Chondrocyte (in vitro differentiated cells): ENCODE measurements at regions not wholly inside any gene's neighbourhood (a gene's known extent, or its start where the extent isn't known, plus 50 kb on each side); places are given as distances from the start of the nearest gene placed in this dataset.
"Not testable (repeated sequence)": the region's sequence is repeated elsewhere in the genome, so short reads cannot be mapped to it uniquely, and the experiment has no call there.

ENCODE experiments used
- DNase-seq: peaks from one replicate; pipeline ENCODE4 v3.0.0; 2021; ENCODE audit warnings: mixed read lengths, low spot score
- H3K27ac Mint-ChIP-seq: one replicate; pipeline ENCODE4 v1.8.0; 2021; ENCODE audit warnings: mild to moderate bottlenecking, moderate library complexity, mixed read lengths; ENCODE audit not compliant: unreplicated experiment
- H3K27me3 Mint-ChIP-seq: 2 replicates; pipeline ENCODE4 v1.8.0; 2021; ENCODE audit warnings: low read depth, mixed read lengths
- H3K36me3 Mint-ChIP-seq: 2 replicates; pipeline ENCODE4 v1.8.0; 2021; ENCODE audit warnings: low read depth, mixed read lengths
- H3K4me1 Mint-ChIP-seq: 2 replicates; pipeline ENCODE4 v1.8.0; 2021; ENCODE audit warnings: low read depth, mild to moderate bottlenecking, mixed read lengths
- H3K4me3 Mint-ChIP-seq: one replicate; pipeline ENCODE4 v1.8.0; 2021; ENCODE audit warnings: mild to moderate bottlenecking, moderate library complexity, mixed read lengths; ENCODE audit not compliant: unreplicated experiment
- H3K9me3 Mint-ChIP-seq: 2 replicates; pipeline ENCODE4 v1.8.0; 2021; ENCODE audit warnings: low read depth, mixed read lengths
- CTCF ChIP-seq: fragments of 200-600 bp; sonication (generic); IDR thresholded peaks from 2 replicates; pipeline ENCODE4 v1.5.0; 2021; ENCODE audit warnings: antibody characterized with exemption, mild to moderate bottlenecking, moderate library complexity

GRCh38 chr22:49392841-49393510, 434.7 kb downstream of the BRD1 start:
- H3K9me3 Mint-ChIP-seq, result peaks cover 23% of the 10 kb centered on the region
- H3K4me3 Mint-ChIP-seq, result no peak overlapping the region
- H3K36me3 Mint-ChIP-seq, result no peaks in the 10 kb centered on the region
- H3K4me1 Mint-ChIP-seq, result no peaks in the 10 kb centered on the region
- DNase-seq, result no peak
- no peak overlapping the region for H3K27ac Mint-ChIP-seq
- no peaks in the 10 kb centered on the region for H3K27me3 Mint-ChIP-seq
- no peak for TF ChIP-seq CTCF

- no peak for DNase-seq
- no peaks in the 10 kb centered on the region for H3K4me1 Mint-ChIP-seq
- peaks cover 23% of the 10 kb centered on the region for H3K9me3 Mint-ChIP-seq
- no peak overlapping the region for H3K27ac Mint-ChIP-seq
- no peak for TF ChIP-seq CTCF
- H3K4me3 Mint-ChIP-seq, result no peak overlapping the region
- H3K27me3 Mint-ChIP-seq, result no peaks in the 10 kb centered on the region
- H3K36me3 Mint-ChIP-seq, result no peaks in the 10 kb centered on the region
These were observed 435.4 kb downstream of the BRD1 start for GRCh38 chr22:49392247-49392646.

- Mint-ChIP-seq H3K4me1 (no peaks in the 10 kb centered on the region), H3K27ac (no peak overlapping the region), H3K9me3 (peaks cover 23% of the 10 kb centered on the region), H3K36me3 (no peaks in the 10 kb centered on the region), H3K27me3 (no peaks in the 10 kb centered on the region), H3K4me3 (no peak overlapping the region)
- TF ChIP-seq CTCF, result no peak
- DNase-seq, result peak; percentile 77
These were observed 436.2 kb downstream of the BRD1 start for GRCh38 chr22:49391436-49391835.

GRCh38 chr22:49390954-49391353, 436.7 kb downstream of the BRD1 start:
- no peak overlapping the region for H3K4me3 Mint-ChIP-seq
- no peaks in the 10 kb centered on the region for H3K4me1 Mint-ChIP-seq
- no peaks in the 10 kb centered on the region for H3K36me3 Mint-ChIP-seq
- TF ChIP-seq CTCF, result no peak
- DNase-seq, result no peak
- H3K9me3 Mint-ChIP-seq, result peaks cover 23% of the 10 kb centered on the region
- no peaks in the 10 kb centered on the region for H3K27me3 Mint-ChIP-seq
- H3K27ac Mint-ChIP-seq, result no peak overlapping the region

- not testable (repeated sequence) for H3K9me3 Mint-ChIP-seq, H3K27ac Mint-ChIP-seq, H3K27me3 Mint-ChIP-seq, DNase-seq, H3K4me3 Mint-ChIP-seq, H3K4me1 Mint-ChIP-seq, H3K36me3 Mint-ChIP-seq
These were observed 443.8 kb downstream of the BRD1 start for GRCh38 chr22:49383909-49384308.

GRCh38 chr22:49382451-49382735, 445.3 kb downstream of the BRD1 start:
- no peak for TF ChIP-seq CTCF
- Mint-ChIP-seq H3K4me3 (no peak overlapping the region), H3K36me3 (peaks cover 2% of the 10 kb centered on the region), H3K4me1 (no peaks in the 10 kb centered on the region), H3K27me3 (peaks cover 6% of the 10 kb centered on the region), H3K27ac (no peak overlapping the region), H3K9me3 (peaks cover 9% of the 10 kb centered on the region)
- no peak for DNase-seq
